GM23338 (cell line): ENCODE measurements at regions not wholly inside any gene's neighbourhood (a gene's known extent, or its start where the extent isn't known, plus 50 kb on each side); places are given as distances from the start of the nearest gene placed in this dataset.

Experiments
- ATAC-seq: fragments of 200-7000 bp; cut with Tn5 transposase; 3 replicates; pipeline ENCODE4 v1.9.1; 2020
- DNase-seq: peaks from one replicate; pipeline ENCODE4 v3.0.0-alpha.2; 2015; ENCODE audit warnings: low spot score
- H2AFZ ChIP-seq: fragments of 200-600 bp; sonication (generic); 2 replicates; pipeline ENCODE4 v1.8.0; 2016; ENCODE audit warnings: antibody characterized with exemption, mild to moderate bottlenecking, moderate library complexity
- H3F3A ChIP-seq: fragments of 200-600 bp; sonication (generic); replicated peaks from 2 replicates; pipeline ENCODE4 v1.8.0; 2017; ENCODE audit warnings: antibody characterized with exemption, mixed run types, low read depth
- H3K27ac ChIP-seq: fragments of 200-600 bp; sonication (generic); 2 replicates; pipeline ENCODE4 v1.6.1; 2016; ENCODE audit warnings: low read depth
- H3K27me3 ChIP-seq: fragments of 200-600 bp; sonication (generic); 2 replicates; pipeline ENCODE4 v1.8.0; 2016; ENCODE audit warnings: mild to moderate bottlenecking, mixed run types, moderate library complexity; ENCODE audit not compliant: insufficient read depth
- H3K36me3 ChIP-seq: fragments of 200-600 bp; sonication (generic); 2 replicates; pipeline ENCODE4 v1.8.0; 2016; ENCODE audit warnings: mild to moderate bottlenecking; ENCODE audit not compliant: insufficient read depth
- H3K4me1 ChIP-seq: fragments of 200-600 bp; sonication (generic); 2 replicates; pipeline ENCODE4 v1.8.0; 2016; ENCODE audit warnings: mild to moderate bottlenecking, moderate library complexity; ENCODE audit not compliant: insufficient read depth
- H3K4me2 ChIP-seq: fragments of 200-600 bp; sonication (generic); 2 replicates; pipeline ENCODE4 v1.7.1; 2017; ENCODE audit warnings: mixed run types
- H3K4me3 ChIP-seq: fragments of 200-600 bp; sonication (generic); 2 replicates; pipeline ENCODE4 v1.6.1; 2016; ENCODE audit warnings: mixed run types
- H3K79me2 ChIP-seq: fragments of 200-600 bp; sonication (generic); replicated peaks from 2 replicates; pipeline ENCODE4 v1.8.0; 2017; ENCODE audit warnings: mild to moderate bottlenecking; ENCODE audit not compliant: insufficient read depth
- H3K9me2 ChIP-seq: fragments of 200-600 bp; sonication (generic); 2 replicates; pipeline ENCODE4 v1.8.0; 2017; ENCODE audit not compliant: insufficient read depth
- H4K20me1 ChIP-seq: fragments of 200-600 bp; sonication (generic); replicated peaks from 2 replicates; pipeline ENCODE4 v1.8.0; 2017; ENCODE audit warnings: mild to moderate bottlenecking; ENCODE audit not compliant: insufficient read depth
- H3K27ac Mint-ChIP-seq: 2 replicates; pipeline ENCODE4 v1.8.0; 2020; ENCODE audit warnings: inconsistent platforms, mild to moderate bottlenecking, moderate library complexity, mixed read lengths
- H3K27me3 Mint-ChIP-seq: 3 replicates; pipeline ENCODE4 v1.8.0; 2022; ENCODE audit warnings: low read depth, mild to moderate bottlenecking, moderate library complexity, mixed read lengths, inconsistent platforms; ENCODE audit not compliant: insufficient read depth, poor library complexity
- H3K36me3 Mint-ChIP-seq: 3 replicates; pipeline ENCODE4 v1.8.0; 2021; ENCODE audit warnings: low read depth, mild to moderate bottlenecking, inconsistent platforms, moderate library complexity, mixed read lengths
- H3K4me1 Mint-ChIP-seq: 3 replicates; pipeline ENCODE4 v1.8.0; 2020; ENCODE audit warnings: mild to moderate bottlenecking, inconsistent platforms, mixed read lengths
- H3K4me3 Mint-ChIP-seq: 3 replicates; pipeline ENCODE4 v1.8.0; 2021; ENCODE audit warnings: moderate library complexity, mild to moderate bottlenecking, inconsistent platforms, mixed read lengths
- H3K9me3 Mint-ChIP-seq: 3 replicates; pipeline ENCODE4 v1.8.0; 2020; ENCODE audit warnings: moderate library complexity, mild to moderate bottlenecking, inconsistent platforms, mixed read lengths
- CREB1 ChIP-seq: fragments of 250-450 bp; sonication (Bioruptor Pico); IDR thresholded peaks from 2 replicates; pipeline ENCODE4 v1.5.0; 2020; ENCODE audit warnings: low read depth, mild to moderate bottlenecking, moderate library complexity
- CTCF ChIP-seq, 2 experiments: fragments of 200-600 bp in 1 of 2; sonication (generic) in 1 of 2; conservative IDR thresholded peaks; 2 replicates each; pipeline versions ENCODE4 v1.5.1 to v1.6.1; 2016 to 2017; ENCODE audit warnings: antibody characterized with exemption in 2 of 2, low read depth in 2 of 2, mild to moderate bottlenecking in 2 of 2, moderate library complexity in 1 of 2
- ETS1 ChIP-seq: IDR thresholded peaks from 2 replicates; pipeline ENCODE4 v1.6.1; 2016; ENCODE audit warnings: antibody characterized with exemption
- EZH2 ChIP-seq: fragments of 200-600 bp; sonication (generic); IDR thresholded peaks from one replicate; pipeline ENCODE4 v1.8.0; 2017; ENCODE audit warnings: antibody characterized with exemption, mild to moderate bottlenecking, low read depth; ENCODE audit not compliant: unreplicated experiment
- EZH2phosphoT487 ChIP-seq: fragments of 200-600 bp; sonication (generic); IDR thresholded peaks from one replicate; pipeline ENCODE4 v1.8.1; 2018; ENCODE audit warnings: antibody characterized with exemption; ENCODE audit not compliant: unreplicated experiment
- JUNB ChIP-seq: IDR thresholded peaks from one replicate; pipeline ENCODE4 v1.6.1; 2016; ENCODE audit warnings: antibody characterized with exemption; ENCODE audit not compliant: unreplicated experiment
- POLR2AphosphoS5 ChIP-seq: IDR thresholded peaks from 2 replicates; pipeline ENCODE4 v1.6.1; 2016; ENCODE audit warnings: antibody characterized with exemption, low read depth
- REST ChIP-seq: IDR thresholded peaks from one replicate; pipeline ENCODE4 v1.6.1; 2018; ENCODE audit warnings: antibody characterized with exemption; ENCODE audit not compliant: unreplicated experiment
- STAT1 ChIP-seq: IDR thresholded peaks from one replicate; pipeline ENCODE4 v1.6.1; 2016; ENCODE audit warnings: antibody characterized with exemption; ENCODE audit not compliant: unreplicated experiment
- ZNF114 ChIP-seq: fragments of 250-450 bp; sonication (Bioruptor Pico); IDR thresholded peaks from 2 replicates; pipeline ENCODE4 v1.5.0; 2020; ENCODE audit warnings: mild to moderate bottlenecking, moderate library complexity
- ZNF331 ChIP-seq: fragments of 250-450 bp; sonication (Bioruptor Pico); IDR thresholded peaks from 2 replicates; pipeline ENCODE4 v1.5.0; 2020; ENCODE audit warnings: low read depth, mild to moderate bottlenecking, moderate library complexity

GRCh38 chr12:105920161-105920684 is 218.5 kb downstream of the NUAK1 start:
- Histone ChIP-seq H3K27me3 (no peaks in the 10 kb centered on the region), H2AFZ (no peak overlapping the region), H3K9me2 (peaks cover 12% of the 10 kb centered on the region), H3F3A (no peaks in the 10 kb centered on the region), H3K27ac (no peak overlapping the region), H3K4me3 (no peak overlapping the region), H3K4me1 (no peaks in the 10 kb centered on the region), H3K36me3 (no peaks in the 10 kb centered on the region), H3K79me2 (no peaks in the 10 kb centered on the region), H3K4me2 (no peak overlapping the region), H4K20me1 (no peaks in the 10 kb centered on the region)
- ATAC-seq (no peak), DNase-seq (no peak)
- peaks cover 2% of the 10 kb centered on the region for H3K27me3 Mint-ChIP-seq
- no peak overlapping the region for H3K4me3 Mint-ChIP-seq
- no peaks in the 10 kb centered on the region for H3K36me3 Mint-ChIP-seq
- H3K27ac Mint-ChIP-seq: no peak overlapping the region
- no peaks in the 10 kb centered on the region for H3K9me3 Mint-ChIP-seq
- no peaks in the 10 kb centered on the region for H3K4me1 Mint-ChIP-seq
- TF ChIP-seq JUNB (no peak), ZNF331 (no peak), EZH2phosphoT487 (no peak)

- no peak overlapping the region for H2AFZ ChIP-seq
- H3K27me3 Mint-ChIP-seq: peaks cover 2% of the 10 kb centered on the region
- no peaks in the 10 kb centered on the region for H3K36me3 Mint-ChIP-seq
- H3K4me3 ChIP-seq: no peak overlapping the region
- H4K20me1 ChIP-seq: no peaks in the 10 kb centered on the region
- H3K36me3 ChIP-seq: no peaks in the 10 kb centered on the region
- no peak overlapping the region for H3K27ac Mint-ChIP-seq
- H3K9me3 Mint-ChIP-seq: no peaks in the 10 kb centered on the region
- TF ChIP-seq EZH2phosphoT487 (no peak), CREB1 (CRISPR knock-in tag) (no peak), ETS1 (no peak), JUNB (no peak), CTCF (conservative IDR thresholded peaks at IDR 0.05; ENCODE audit: low read depth in 2 of 2) (no peak), EZH2 (no peak), REST (no peak), POLR2AphosphoS5 (no peak), ZNF114 (CRISPR knock-in tag) (no peak), STAT1 (no peak)
- ATAC-seq (no peak), DNase-seq (no peak)
- H3K27me3 ChIP-seq: no peaks in the 10 kb centered on the region
- H3K9me2 ChIP-seq: peaks cover 12% of the 10 kb centered on the region
- H3K4me1 Mint-ChIP-seq: no peaks in the 10 kb centered on the region
- no peak overlapping the region for H3K4me3 Mint-ChIP-seq
- no peaks in the 10 kb centered on the region for H3F3A ChIP-seq
- no peak overlapping the region for H3K27ac ChIP-seq
- H3K79me2 ChIP-seq: no peaks in the 10 kb centered on the region
- no peak overlapping the region for H3K4me2 ChIP-seq
- H3K4me1 ChIP-seq: no peaks in the 10 kb centered on the region
Measured at GRCh38 chr12:105921055-105921454, 217.7 kb downstream of the NUAK1 start.
